ENCODE measurements at regions not wholly inside any gene's neighbourhood (a gene's known extent, or its start where the extent isn't known, plus 50 kb on each side); places are given as distances from the start of the nearest gene placed in this dataset.

GRCh38 chr1:221302357-221302756 is 423.1 kb downstream of the HLX start:
- intact Hi-C loops (cut with micrococcal nuclease) = no loop called here
- Histone ChIP-seq H3K9me3 (replicated peaks) (no peaks in the 10 kb centered on the region), H3K27ac (replicated peaks) (no peak overlapping the region), H3K4me1 (no peaks in the 10 kb centered on the region), H3K27me3 (ENCODE audit: low read depth) (peaks cover 16% of the 10 kb centered on the region), H3K36me3 (no peaks in the 10 kb centered on the region), H3K4me3 (no peak overlapping the region)
- TF ChIP-seq CTCF (IDR thresholded peaks at IDR 0.05; ENCODE audit: borderline replicate concordance) = no peak
- DNase-seq = no peak

- no peaks in the 10 kb centered on the region for H3K9me3 ChIP-seq (replicated peaks)
- no peak overlapping the region for H3K4me3 ChIP-seq
- intact Hi-C loops (cut with micrococcal nuclease) = no loop called here
- H3K36me3 ChIP-seq = no peaks in the 10 kb centered on the region
- no peak for DNase-seq
- no peak overlapping the region for H3K27ac ChIP-seq (replicated peaks)
- no peak for TF ChIP-seq CTCF (IDR thresholded peaks at IDR 0.05; ENCODE audit: borderline replicate concordance)
- H3K27me3 ChIP-seq (ENCODE audit: low read depth) = peaks cover 16% of the 10 kb centered on the region
- H3K4me1 ChIP-seq = no peaks in the 10 kb centered on the region
Measured at GRCh38 chr1:221302810-221303209, 423.6 kb downstream of the HLX start.

DNA sequence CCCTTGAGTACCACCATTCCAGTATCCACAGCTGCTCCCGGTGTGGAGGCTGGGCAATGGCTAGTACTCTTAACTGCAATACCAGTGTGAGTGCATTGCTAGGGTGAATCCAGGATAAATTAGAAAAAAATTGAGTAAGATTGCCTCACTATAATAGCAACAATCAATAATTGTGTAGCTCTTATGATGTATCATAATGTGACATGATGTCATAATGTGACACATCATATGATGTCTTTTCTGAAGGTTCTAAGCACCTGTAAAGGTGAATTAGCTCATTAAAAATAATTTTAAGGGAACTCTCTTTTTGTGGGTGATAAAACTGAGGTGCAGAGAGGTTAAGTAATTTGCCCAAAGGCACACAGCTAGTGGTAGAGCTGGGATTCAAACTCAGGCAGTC is 424.4 kb downstream of the HLX start:
- Histone ChIP-seq H3K4me3 (no peak overlapping the region), H3K9me3 (replicated peaks) (no peaks in the 10 kb centered on the region), H3K27ac (replicated peaks) (no peak overlapping the region), H3K27me3 (ENCODE audit: low read depth) (peaks cover 16% of the 10 kb centered on the region), H3K4me1 (no peaks in the 10 kb centered on the region), H3K36me3 (no peaks in the 10 kb centered on the region)
- no peak for DNase-seq
- no peak for TF ChIP-seq CTCF (IDR thresholded peaks at IDR 0.05; ENCODE audit: borderline replicate concordance)
- intact Hi-C loops (cut with micrococcal nuclease) = no loop called here

- Histone ChIP-seq H3K9me3 (replicated peaks) (no peaks in the 10 kb centered on the region), H3K4me1 (no peaks in the 10 kb centered on the region), H3K27me3 (ENCODE audit: low read depth) (peaks cover 16% of the 10 kb centered on the region), H3K36me3 (no peaks in the 10 kb centered on the region), H3K27ac (replicated peaks) (no peak overlapping the region), H3K4me3 (no peak overlapping the region)
- no peak for DNase-seq
- TF ChIP-seq CTCF (IDR thresholded peaks at IDR 0.05; ENCODE audit: borderline replicate concordance) = no peak
- intact Hi-C loops (cut with micrococcal nuclease) = no loop called here
Measured at GRCh38 chr1:221306239-221306638, 427.0 kb downstream of the HLX start.

DNA sequence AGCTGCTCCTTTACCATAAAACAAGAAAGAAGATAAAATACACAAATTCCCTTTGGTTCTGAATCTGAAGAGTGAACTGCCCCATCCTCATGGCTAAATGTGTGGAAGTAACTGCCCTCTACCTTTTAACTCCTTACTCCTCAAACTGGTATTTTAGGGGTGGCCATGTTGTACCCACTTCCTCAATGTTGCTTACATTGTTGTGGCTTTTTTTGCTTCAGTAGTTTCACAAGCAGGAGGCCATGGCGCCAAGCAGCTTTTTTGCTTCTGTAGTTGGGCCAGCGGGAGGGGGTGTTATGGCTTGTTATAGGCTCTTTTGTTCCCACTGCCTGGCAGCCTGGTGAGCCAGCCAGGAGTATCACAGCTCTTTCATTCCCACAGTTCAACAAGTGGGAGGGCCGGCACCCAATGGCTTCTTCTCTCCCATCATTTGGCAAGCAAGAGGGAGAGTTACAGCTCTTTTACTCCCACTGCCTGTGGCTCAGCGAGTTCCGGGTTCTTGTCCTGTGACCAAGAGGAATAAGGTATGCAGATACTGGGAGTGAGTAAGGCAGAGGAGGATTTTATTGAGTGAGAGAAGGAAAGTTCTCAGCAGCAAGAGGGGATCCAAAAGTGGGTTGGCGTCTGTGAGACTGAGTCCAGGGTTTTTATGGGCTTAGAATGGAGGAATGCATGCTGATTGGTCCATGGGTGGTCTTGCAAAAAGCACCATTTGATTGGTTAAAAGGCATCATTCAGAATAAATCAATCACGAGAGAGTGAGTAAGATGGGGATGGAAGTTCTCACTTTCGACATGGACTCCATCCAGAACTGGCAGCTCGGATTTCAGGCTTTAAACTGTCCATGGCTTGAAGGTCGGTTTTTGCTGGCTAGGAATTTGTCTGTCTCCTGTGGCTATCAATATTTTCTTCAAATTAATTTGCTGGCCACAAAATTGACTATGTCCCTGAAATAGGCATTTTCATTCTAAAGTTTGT is 429.6 kb downstream of the HLX start:
- no peaks in the 10 kb centered on the region for H3K4me1 ChIP-seq

More for the DNA sequence above, 429.6 kb downstream of the HLX start:
- H3K36me3 ChIP-seq = no peaks in the 10 kb centered on the region
- no peak overlapping the region for H3K4me3 ChIP-seq
- intact Hi-C loops (cut with micrococcal nuclease) = no loop called here
- no peaks in the 10 kb centered on the region for H3K9me3 ChIP-seq (replicated peaks)
- no peak overlapping the region for H3K27ac ChIP-seq (replicated peaks)
- peaks cover 11% of the 10 kb centered on the region for H3K27me3 ChIP-seq (ENCODE audit: low read depth)
- no peak for DNase-seq
- no peak for TF ChIP-seq CTCF (IDR thresholded peaks at IDR 0.05; ENCODE audit: borderline replicate concordance)
